Non-pigmented ciliary epithelial cell (primary cell): ENCODE measurements at regions not wholly inside any gene's neighbourhood (a gene's known extent, or its start where the extent isn't known, plus 50 kb on each side); places are given as distances from the start of the nearest gene placed in this dataset.
"Not testable (repeated sequence)": the region's sequence is repeated elsewhere in the genome, so short reads cannot be mapped to it uniquely, and the experiment has no call there.

Source experiments
- DNase-seq: peaks from one replicate; pipeline ENCODE4 v3.0.0-alpha.2; 2010; ENCODE audit warnings: low read depth

DNA sequence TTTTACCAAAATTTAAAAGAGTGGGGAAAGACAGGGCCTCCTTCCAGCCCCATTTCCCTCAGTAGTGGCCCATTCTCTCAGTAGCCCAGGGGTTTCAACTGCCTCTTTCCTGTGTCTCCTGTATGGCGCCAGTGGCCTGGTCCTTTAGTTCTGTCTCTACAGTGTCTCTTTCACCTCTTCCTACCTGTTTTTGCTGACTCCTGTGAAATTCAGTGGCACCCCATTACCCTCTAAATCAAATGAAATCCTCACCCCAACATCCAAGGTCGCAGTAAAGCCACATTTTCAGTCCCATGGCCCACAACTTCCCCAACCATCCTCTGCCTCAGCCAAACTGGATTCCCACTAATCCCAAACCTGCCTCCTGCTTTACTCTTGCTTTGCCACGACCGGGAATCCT, 200.7 kb downstream of the IPMK start:
- no peak for DNase-seq

DNA sequence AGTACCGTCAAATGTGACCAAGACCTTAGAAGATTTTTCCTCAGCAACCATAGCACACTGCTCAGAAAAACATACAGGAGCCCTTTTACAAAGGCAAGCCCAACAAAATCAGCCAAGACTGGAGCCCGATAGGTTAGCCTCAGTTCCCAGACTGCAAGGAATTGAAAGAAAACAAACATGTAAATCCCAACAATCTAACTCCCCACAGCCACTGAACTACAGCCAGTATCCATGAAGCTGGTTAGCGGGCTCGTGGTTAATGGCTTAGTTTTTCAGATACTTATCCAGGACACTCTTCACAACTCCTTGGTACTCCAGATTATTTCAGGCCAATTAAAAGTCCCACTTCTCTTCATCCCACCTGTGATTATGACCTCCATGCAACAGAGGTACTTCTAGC, 201.6 kb downstream of the IPMK start:
- no peak for DNase-seq

DNA sequence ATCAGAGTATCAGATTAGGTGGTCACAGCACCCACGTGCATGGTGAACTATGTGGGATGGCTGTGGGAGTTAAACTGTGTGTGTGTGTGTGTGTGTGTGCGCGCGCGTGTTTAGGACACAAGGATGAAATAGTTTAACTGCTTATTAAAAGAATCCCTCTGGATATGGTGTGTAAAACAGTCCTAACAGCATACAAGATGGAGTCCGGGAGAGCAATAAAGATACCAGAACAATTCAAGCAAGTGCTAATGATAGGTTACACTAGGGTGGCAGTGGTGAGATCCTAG, 202.2 kb downstream of the IPMK start:
- DNase-seq: no peak

DNA sequence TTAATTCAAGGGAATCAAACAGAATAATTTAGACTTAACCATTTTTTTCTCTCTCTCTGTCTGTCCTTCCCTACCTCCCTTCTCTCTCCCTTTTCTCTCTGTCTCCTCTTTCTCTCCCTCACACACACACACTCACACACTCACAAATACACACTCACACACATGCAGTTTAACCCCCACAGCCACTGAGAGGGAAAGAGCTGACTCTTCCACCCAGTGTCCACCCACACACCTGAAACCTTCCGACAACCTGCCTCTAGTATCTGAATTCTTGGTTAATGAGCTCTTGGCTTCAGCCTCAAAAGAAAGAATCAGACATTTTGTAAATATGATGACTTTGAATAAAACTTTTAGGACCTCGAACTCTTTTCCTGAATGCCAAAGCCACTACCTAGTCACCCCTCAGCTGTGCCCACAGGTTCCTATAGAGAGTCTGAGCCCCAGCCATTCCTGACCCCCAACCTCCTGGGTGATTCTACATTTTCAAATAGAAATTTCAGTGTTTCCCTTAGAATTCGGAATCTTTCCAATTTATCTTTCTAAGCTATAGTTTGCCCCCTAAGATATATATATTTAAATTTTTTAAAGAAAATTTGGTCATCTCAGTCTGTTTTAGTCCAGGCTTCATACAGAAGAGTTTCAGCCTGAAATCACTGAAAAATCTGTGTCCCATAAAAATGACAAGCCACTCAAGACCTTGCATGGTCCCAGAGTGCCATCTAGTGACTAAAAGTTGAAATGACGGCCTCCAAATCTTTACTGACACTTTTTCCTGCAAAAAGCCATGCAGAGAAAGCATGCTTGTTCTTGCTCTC, 202.8 kb downstream of the IPMK start:
- peak; percentile 22 for DNase-seq

DNA sequence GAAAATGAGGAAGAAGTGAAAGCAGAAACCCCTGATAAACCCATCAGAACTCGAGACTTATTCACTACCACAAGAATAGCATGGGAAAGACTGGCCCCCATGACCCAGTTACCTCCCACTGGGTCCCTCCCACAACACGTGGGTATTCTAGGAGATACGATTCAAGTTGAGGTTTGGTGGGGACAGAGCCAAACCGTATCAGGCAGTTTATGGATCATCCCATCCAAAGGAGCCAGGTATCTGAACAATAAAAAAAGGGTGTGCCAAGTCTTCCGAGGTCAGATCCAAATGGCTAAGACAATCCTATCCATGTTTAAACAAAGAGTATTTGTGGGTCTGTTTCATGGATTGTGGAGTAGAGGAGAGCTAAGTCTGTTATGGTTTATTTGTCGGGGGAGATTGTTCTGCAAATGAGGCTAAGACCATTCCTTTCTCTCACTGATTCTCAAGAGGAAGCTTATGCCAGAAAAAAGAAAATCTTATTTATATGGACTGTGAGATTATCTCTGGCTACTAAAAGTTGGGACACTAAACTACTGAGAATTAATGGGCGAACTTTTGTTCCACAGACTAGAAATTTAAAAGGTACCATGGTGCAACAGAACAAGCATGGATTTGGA, 203.7 kb downstream of the IPMK start:
- DNase-seq: no peak

DNA sequence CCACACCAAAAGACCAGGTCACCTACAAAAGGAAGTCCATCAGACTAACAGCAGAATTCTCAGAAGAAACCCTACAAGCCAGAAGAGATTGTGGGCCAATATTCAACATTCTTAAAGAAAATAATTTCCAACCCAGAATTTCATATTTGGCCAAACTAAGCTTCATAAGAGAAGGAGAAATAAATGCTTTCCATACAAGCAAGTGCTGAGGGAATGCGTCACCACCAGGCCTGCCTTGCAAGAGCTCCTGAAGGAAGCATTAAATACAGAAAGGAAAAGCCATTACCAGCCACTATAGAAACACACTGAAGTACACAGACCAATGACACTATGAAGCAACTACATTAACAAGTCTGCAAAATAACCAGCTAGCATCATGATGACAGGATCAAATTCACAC, 209.0 kb downstream of the IPMK start:
- DNase-seq: not testable (repeated sequence)

DNA sequence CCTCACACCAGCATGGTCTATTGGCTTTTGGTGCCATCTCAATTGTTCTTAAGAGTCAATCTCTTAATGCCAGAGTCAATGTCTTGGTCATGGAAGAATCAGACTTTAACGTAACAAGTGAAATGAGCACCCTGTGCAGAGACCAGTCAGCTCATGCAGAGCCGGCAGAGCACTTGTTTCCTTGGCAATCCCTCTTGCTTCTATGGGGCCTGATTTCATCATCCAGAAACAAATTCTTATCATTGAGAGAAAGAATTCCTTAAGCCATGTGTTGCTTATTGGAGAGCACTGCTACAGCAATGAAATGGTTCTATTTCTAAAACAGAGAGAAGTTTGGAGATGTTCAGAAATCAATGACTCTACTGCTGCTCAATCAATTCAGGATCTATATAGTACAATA, 212.8 kb downstream of the IPMK start:
- DNase-seq: no peak

DNA sequence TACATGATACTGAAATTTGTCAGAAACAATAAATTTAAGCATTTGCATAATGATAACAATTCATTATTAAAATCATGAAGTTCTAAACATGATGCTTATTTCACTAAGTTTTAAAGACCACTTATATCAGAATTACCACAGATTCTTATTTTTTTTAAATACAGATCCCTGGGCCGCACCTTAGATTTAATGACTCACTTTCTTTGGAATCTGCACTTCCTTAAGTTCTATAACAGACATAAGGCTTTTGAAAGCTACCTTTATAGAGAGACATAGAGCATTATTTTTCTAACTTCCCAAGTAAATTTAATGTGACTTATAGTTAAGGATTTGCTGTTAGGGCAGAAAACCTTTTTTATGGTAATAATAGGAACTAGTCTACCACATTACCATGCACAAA, 214.9 kb downstream of the IPMK start:
- DNase-seq: no peak

DNA sequence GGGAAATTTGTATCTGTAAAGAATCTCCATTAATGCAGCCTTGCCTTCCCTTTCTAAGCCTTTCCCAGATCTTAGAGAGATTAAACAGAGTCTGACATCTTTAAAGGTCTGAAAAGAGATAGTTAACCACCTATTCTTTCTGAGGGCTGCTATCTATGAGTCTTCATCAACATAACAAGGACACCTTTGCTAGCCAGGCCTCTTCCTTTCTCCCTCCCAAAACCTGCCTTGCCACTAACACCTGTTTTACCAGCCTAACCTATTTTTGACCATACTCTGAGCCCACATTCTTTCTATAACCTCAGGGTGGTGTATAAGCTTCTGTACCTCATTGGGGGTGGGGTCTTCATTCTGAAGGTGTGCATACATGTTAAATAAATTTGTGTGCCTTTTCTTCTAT, 217.1 kb downstream of the IPMK start:
- no peak for DNase-seq

DNA sequence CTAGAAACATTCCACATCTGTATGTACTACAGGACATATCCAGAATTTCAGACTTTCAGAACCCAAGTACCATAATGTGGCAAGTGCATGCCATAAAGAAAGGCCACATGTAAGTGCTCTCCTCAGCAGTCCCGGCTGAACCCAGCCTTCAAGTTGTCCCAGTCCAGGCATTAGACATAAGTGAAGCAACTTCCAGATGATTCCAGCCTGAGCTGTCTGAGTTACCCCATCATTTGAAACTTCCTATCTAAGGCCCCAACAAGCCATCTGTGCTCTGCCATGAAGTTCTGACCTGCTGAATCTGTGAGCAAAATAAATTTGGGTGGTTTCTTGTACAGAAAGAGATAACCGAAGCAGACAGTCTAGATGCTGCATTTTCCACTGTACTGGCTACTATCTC, 218.8 kb downstream of the IPMK start:
- DNase-seq: no peak

DNA sequence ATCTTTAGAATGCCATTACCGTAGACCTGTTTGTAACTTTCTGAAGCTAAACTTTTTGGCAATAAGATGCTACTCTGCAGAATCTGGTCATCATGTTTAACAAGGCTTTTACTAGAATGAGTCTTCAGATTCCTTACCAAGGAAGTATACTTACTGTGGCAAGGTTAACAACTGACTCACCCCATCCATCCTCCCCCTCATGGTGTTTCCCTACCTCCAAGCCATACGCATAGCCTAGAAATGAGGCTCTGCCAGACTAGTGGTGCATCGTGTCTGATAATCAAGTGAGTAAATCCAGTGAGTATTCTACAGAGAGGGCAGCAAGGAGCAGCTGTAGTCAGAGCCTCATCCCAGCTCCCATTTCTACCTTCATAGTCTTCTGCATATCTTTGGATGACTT, 223.6 kb downstream of the IPMK start:
- no peak for DNase-seq

DNA sequence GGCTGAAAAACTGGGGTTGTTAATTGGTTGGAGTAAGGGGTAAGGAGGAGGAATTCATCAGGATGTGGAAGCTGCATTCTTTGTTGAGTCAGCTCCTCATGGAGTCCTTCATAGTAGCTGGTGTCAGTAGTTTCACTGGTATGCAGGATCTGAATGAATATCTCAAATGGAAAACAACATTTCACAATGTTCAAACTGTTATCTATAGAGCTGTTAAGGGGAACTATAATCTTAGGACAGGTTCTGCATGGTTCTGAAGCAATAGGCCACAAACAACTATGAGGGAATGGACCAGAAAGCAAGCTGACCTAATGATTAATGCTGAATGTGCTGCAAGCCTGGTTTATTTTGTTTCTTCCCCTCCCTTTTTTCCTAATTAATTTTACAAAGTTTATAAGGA, 225.8 kb downstream of the IPMK start:
- DNase-seq: no peak

DNA sequence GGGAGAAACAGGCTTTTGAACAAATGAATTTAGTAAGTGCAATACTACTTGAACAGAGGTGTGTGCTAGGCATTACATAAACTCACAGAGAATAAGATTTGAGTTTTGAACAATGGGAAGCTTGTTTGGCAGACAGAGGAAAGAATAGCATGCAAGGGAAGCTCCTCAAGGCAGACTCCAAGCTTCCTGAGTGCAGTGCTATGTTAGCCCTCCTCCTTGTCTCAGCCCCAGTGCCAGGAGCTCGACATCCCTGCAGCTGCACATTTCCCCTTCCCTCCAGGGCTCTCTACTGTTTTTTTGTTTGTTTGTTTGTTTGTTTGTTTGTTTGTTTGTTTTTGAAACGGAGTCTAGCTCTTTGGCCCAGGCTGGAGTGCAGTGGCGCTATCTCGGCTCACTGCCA, 237.5 kb downstream of the IPMK start:
- no peak for DNase-seq

DNA sequence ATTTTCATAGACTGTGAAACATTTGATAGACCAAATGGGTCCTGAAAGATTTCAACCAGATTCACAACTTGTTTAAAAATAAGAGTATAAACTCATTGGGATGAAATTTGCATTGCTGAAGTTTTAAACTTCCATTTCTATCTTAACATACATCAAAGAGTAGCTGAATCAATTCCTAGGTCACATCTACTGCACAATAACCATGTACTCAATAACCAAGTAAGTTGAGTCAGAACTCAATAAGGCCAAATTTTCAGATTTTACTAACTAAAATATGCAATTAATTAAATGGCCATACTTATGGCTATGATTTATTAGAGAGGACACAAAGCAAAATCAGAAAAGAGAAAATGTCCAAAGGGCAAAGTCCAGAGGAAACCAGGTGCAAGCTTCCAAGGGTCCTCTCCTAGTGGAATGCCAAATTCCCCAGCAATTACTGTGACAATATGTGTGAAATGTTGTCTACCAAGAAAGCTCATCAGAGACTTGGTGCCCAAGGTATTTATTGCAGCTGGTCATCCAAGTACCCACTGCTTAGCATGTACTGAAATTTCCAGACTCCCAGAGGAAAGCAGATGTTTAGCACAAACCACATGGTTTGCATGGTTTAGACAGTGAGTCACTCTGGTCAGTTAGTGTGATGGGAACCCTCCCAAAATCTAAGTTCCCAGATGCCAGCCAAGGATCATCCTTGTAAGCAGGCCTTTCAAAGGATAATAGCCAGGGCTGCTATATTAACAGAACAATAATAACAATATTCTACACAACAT, 238.9 kb downstream of the IPMK start:
- peak; percentile 43 for DNase-seq

DNA sequence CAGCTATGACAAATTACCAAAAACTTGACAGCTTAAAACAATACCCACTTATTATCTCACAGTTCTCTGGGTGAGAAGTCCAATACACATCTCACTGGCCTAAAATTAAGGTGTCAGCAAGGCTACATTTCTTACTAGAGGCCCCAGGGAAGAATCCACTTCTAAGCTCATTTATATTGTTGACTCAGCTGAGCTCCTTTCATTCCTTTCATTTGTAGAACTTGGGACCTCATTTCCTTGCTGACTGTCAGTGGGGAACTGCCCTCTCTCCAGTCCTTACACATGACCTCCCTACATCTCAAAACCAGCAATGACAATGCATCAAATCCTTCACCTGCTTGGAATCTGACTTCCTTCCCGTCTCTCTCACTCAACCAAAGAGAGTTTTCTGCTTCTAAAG, 240.3 kb downstream of the IPMK start:
- DNase-seq: no peak

DNA sequence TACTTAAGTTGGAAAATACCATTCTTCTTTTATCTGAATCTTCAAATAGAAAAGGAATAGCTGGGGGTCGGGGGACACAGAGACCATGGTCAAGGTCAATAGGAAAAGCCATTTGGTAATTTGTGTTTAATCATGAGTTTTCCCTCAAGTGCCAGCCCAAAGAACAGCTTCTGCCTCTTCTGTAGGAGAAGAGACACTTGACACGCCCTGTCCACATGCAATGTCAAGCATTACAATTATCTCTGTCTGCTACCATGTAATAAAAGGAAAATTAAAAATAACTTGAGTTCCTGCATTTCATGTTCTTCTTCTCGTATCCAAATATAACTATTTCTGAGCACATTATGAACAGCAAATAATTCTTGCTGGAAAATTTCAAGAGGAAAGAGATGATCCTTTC, 241.7 kb downstream of the IPMK start:
- DNase-seq: no peak

DNA sequence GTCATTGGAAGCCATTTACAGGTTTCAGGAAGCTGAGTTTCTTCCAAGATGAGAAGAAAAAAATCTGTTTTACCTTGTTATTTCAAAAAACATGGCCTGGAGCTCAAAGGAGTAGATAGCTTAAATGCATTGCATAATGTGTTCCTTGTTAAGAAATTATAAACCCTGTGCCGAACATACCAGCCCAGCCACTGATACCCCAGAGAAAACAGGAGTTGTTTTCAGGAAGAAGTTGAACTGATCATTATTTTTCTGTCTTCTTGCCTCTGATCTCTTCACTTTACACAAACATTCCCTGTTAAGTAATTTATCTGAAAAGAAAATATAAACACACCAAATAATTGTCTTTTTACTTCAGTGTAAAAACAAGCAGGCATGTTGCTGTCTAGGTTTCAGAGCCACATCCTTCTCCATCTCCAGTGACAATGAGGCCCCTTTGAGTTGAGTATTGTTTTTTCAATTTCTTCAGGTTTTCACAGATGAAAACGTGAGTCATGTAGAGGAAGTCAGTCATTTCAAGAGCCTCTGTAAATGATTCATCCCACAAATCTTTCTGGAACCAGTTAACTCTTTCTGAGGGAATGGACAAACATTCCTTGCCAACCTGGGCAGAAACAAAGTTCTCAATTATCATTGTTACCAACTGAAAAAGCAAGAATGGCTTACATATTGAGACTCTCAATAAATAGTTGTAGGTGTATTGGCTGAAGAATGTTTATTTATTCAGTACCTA, 244.2 kb downstream of the IPMK start:
- peak; percentile 81 for DNase-seq

DNA sequence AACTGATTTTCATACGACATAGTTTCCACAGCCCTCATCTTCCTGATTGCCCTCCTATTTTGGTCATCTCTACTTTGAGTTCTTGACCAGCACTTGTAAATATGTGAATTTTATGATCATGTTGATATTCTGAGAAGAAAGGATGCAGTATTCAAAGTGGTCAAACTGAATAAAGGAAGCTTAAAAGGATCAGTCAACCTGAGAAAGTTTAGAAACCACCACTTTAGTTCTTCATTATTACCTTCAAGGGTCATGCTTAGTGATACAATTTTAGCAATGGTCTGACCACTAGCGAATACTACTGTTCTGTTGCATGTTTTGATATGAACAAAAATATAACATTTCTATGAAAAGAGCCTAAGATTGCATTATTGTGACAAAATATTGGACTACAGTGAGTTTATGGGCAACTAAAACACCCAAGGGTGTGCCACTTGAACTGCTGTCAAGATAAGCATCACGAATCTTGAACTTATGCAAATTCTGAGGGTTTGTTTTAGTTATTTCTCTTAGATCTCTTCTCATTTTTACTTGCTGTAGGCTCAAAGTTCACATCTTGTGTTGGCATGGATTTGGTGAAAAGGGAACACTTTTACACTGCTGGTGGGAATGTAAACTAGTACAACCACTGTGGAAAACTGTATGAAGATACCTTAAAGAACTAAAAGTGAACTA, 247.7 kb downstream of the IPMK start:
- DNase-seq: no peak

DNA sequence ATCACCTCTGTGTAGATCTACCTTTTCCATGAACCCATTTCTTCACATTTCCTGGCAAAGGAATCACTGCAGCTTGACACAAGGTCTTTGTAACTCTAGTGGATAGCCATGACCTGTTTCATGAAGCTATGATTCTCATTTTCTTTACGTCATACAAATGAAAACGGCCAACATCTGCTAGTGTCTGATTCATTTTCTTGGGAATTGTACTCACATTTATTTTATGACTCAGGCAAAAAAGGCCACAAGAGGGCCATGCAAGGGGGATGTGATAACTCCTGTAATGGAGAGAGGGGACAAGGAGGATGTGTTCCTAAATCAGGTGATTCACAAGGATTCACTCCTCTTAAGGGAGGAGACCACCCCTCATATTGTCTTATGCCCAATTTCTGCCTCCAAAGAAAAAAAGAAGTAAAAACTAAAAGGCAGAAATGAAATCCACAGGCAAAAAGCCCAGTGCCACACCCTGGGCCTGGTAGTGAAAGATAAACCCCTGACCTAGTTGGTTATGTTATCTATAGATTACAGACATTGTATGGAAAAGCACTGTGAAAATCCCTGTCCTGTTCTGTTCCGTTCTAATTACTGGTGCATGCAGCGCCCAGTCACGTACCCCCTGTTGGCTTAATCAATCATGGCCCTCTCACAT, 249.9 kb downstream of the IPMK start:
- peak; percentile 71 for DNase-seq

DNA sequence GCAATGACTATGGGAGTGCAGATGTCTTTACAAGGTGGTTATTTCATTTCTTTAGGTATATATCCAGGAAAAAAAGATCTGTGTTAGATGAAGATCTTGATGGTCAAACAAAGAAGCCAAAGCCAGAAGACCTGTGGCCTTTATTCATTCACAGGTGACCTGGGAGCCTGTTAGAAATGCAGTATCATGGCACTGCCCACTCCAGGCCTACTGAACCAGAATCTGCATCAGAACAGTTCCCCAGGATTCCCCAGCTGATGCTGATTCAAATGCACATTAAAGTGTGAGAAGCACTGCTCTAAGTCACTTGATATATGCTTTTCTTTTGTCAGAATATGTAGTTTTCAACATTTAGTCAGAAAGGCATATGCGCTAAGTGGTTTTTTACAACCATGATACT, 251.1 kb downstream of the IPMK start:
- DNase-seq: no peak

DNA sequence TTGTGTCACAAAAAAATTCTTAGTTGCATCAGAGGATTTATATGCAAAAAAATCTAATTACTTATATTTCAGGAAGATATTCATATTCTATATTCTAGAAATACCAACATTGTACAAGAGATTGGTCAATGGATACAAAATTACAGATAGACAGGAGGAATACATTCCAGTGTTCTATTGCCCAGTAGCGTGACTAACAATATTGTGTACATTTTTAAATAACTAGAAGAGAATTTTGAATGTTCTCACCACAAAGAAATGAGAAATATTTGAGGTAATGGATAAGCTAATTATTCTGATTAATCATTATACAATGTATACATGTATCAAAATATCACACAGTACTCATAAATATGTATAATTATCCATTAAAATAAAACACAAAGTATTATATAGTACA, 253.3 kb downstream of the IPMK start:
- DNase-seq: no peak

DNA sequence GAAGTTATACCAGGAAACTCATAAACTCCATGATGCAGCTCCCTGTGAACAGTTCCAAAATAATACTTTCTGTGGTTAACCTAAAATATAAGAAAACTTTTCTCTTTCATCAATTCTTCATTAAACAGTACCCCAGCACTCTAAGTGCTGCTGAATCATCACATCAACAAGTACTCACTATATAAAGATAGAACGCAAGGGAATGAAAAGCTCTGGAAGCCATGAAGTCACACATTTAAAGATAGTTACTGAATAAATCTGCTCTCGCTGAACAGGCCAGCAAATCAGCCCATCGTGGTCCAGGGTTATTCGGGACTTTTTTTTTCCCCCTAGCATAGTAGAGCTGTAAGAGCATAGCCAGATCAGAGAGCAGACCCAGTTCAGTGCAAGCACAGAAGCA, 254.3 kb downstream of the IPMK start:
- no peak for DNase-seq
